Tibial artery (tissue), 4 donors: ENCODE measurements at regions not wholly inside any gene's neighbourhood (a gene's known extent, or its start where the extent isn't known, plus 50 kb on each side); places are given as distances from the start of the nearest gene placed in this dataset.

ENCODE experiments used
- DNase-seq, 2 donors: peaks; one replicate each; pipeline ENCODE4 v3.0.0-alpha.2; 2019
- H3K27ac ChIP-seq, 2 donors: fragments of 200-600 bp; sonication (generic) in 1 of 2; 1 replicate in 1 of 2; 2 replicates in 1 of 2; pipeline ENCODE4 v1.5.1; 2018 to 2019; ENCODE audit warnings: mild to moderate bottlenecking in 1 of 2
- H3K27me3 ChIP-seq, 2 donors: fragments of 200-600 bp; sonication (generic) in 1 of 2; one replicate each; pipeline versions ENCODE4 v1.5.1 to v1.6.0; 2016 to 2019
- H3K36me3 ChIP-seq, 3 donors: fragments of 200-600 bp; sonication (generic) in 2 of 3; one replicate each; pipeline ENCODE4 v1.5.1; 2016 to 2019; ENCODE audit warnings: mild to moderate bottlenecking in 2 of 3
- H3K4me1 ChIP-seq, 4 donors: fragments of 200-600 bp; sonication (generic) in 2 of 4; 1 replicate in 3 of 4; 2 replicates in 1 of 4; pipeline ENCODE4 v1.5.1; 2016 to 2019
- H3K4me3 ChIP-seq, 2 donors: fragments of 200-600 bp; sonication (generic) in 1 of 2; 1 replicate in 1 of 2; 2 replicates in 1 of 2; pipeline ENCODE4 v1.5.1; 2018 to 2019; ENCODE audit warnings: mild to moderate bottlenecking in 2 of 2
- H3K9me3 ChIP-seq, 3 donors: fragments of 200-600 bp; sonication (generic) in 1 of 3; one replicate each; pipeline ENCODE4 v1.5.1; 2016 to 2019
- CTCF ChIP-seq, 2 experiments: fragments of 200-600 bp in 1 of 2; fragments of 450-650 bp in 1 of 2; IDR thresholded peaks; one replicate each; pipeline ENCODE4 v1.5.1; 2017 to 2019; ENCODE audit warnings: antibody characterized with exemption in 2 of 2, mild to moderate bottlenecking in 1 of 2, moderate library complexity in 1 of 2
- intact Hi-C: fragments of 100-400 bp; cut with DNase I; formaldehyde crosslinking; loops from one replicate; pipeline ENCODE4 v1.15.0; 2023; ENCODE audit warnings: low total_unique reads

DNA sequence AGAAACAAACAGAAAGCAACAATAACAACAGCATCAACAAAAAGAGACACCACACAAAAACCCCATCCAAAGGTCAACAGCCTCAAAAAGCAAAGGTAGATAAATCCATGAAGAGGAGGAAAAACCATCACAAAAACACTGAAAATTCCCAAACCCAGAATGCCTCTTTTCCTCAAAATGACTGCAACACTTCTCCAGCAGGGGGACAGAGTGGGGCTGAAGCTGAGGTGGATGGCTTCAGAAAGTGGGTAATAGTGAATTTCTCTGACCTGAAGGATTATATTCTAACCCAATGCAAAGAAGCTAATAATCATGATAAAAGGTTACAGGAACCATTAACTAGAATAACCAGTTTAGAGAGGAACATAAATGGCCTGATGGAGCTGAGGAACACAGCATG, 888.2 kb downstream of the RAB28 start:
- no peak overlapping the region for H3K4me3 ChIP-seq
- no peak for DNase-seq
- H3K4me1 ChIP-seq: no peaks in the 10 kb centered on the region
- no peaks in the 10 kb centered on the region for H3K27me3 ChIP-seq
- no peaks in the 10 kb centered on the region for H3K36me3 ChIP-seq
- no peak overlapping the region for H3K27ac ChIP-seq
- TF ChIP-seq CTCF (IDR thresholded peaks at IDR 0.05): no peak
- H3K9me3 ChIP-seq: no peaks in the 10 kb centered on the region
- intact Hi-C loops: no loop called here

GRCh38 chr4:12595489-12595888, 888.7 kb downstream of the RAB28 start:
- no peaks in the 10 kb centered on the region for H3K27me3 ChIP-seq
- TF ChIP-seq CTCF (IDR thresholded peaks at IDR 0.05): no peak
- DNase-seq: no peak
- H3K36me3 ChIP-seq: no peaks in the 10 kb centered on the region
- no peak overlapping the region for H3K4me3 ChIP-seq
- intact Hi-C loops: no loop called here
- no peaks in the 10 kb centered on the region for H3K9me3 ChIP-seq
- no peaks in the 10 kb centered on the region for H3K4me1 ChIP-seq
- no peak overlapping the region for H3K27ac ChIP-seq

GRCh38 chr4:12588582-12588981, 895.6 kb downstream of the RAB28 start:
- no peak for DNase-seq
- H3K36me3 ChIP-seq: no peaks in the 10 kb centered on the region
- H3K4me3 ChIP-seq: no peak overlapping the region
- H3K4me1 ChIP-seq: no peaks in the 10 kb centered on the region
- H3K27ac ChIP-seq: no peak overlapping the region
- intact Hi-C loops: no loop called here
- no peak for TF ChIP-seq CTCF (IDR thresholded peaks at IDR 0.05)
- no peaks in the 10 kb centered on the region for H3K27me3 ChIP-seq
- no peaks in the 10 kb centered on the region for H3K9me3 ChIP-seq

GRCh38 chr4:12586242-12587006, 897.7 kb downstream of the RAB28 start:
- Histone ChIP-seq H3K4me3 (no peak overlapping the region), H3K36me3 (no peaks in the 10 kb centered on the region), H3K27ac (no peak overlapping the region), H3K4me1 (no peaks in the 10 kb centered on the region), H3K27me3 (no peaks in the 10 kb centered on the region), H3K9me3 (no peaks in the 10 kb centered on the region)
- TF ChIP-seq CTCF (IDR thresholded peaks at IDR 0.05): no peak
- intact Hi-C loops: no loop called here
- DNase-seq: no peak

DNA sequence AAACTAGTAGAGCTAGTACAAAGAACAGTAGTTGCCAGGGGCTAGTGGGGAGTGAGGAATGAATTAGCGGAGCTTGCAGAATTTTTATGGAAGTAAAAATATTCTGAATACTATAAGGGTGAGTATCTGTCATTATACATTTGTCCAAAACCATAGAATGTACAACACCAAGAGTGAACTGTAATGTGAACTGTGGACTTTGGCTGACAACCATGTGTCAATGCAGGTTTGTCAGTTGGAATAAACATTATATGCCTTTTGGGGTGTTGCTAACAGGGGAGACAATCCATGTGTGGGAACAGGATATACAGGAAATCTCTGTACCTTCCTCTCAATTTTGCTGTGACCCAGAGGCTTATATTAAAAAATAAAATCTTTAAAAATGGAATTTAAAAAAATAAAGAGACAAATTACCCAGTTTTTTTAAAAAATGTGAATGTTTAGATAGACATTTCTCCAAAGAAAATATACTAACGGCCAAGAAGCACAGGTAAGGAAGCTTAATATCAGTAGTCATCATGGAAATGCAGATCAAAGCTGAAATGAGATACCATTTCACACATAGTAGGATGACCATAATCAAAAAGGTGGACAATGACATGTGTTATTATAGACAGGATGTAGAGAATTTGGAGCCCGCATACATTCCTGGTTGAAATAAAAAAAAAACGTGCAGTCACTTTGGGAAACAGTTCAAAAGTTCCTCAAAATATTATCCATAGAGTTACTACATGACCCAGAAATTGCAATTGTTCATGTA, 899.8 kb downstream of the RAB28 start:
- DNase-seq: no peak
- H3K36me3 ChIP-seq: no peaks in the 10 kb centered on the region
- intact Hi-C loops: no loop called here
- no peaks in the 10 kb centered on the region for H3K27me3 ChIP-seq
- no peak overlapping the region for H3K4me3 ChIP-seq
- TF ChIP-seq CTCF (IDR thresholded peaks at IDR 0.05): no peak
- H3K9me3 ChIP-seq: no peaks in the 10 kb centered on the region
- no peaks in the 10 kb centered on the region for H3K4me1 ChIP-seq
- no peak overlapping the region for H3K27ac ChIP-seq
